ENCODE measurements at regions not wholly inside any gene's neighbourhood (a gene's known extent, or its start where the extent isn't known, plus 50 kb on each side); places are given as distances from the start of the nearest gene placed in this dataset.
"Not testable (repeated sequence)": the region's sequence is repeated elsewhere in the genome, so short reads cannot be mapped to it uniquely, and the experiment has no call there.

DNA sequence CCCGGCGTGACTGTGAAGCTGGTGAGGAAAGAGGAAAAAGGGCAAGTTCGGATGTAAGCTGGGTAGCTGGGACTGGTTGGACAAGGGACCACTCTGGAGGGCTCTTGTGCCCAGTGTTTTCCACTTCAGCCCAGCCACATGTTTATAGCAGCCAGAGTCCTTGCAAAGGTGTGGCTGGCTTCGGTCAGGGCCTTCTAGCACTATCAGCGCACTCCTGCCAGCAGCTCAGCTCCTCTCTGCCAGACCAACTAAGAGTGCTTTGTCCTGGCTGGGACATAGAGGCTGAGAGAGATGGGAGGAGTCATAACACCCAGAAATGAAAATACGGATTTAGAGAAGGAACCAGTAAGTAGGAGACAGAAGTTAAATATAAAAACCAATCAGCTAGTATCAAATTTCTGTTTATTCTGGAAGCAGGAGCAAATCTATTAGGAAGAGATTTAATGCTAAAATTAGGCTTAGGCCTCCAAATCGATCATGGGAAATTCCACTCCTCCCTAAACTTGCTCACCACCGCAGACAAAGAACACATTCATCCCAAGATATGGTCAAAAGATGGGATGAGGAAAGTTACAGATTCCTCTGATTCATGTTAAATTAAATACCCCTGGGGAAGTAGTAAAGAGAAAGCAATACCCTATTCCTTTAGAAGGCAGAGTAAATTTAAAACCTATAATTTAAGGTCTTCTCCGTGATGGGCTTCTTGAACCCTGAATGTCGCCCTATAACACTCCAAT, 135.0 kb downstream of the RALA start:
- DNase-seq: no peak

DNA sequence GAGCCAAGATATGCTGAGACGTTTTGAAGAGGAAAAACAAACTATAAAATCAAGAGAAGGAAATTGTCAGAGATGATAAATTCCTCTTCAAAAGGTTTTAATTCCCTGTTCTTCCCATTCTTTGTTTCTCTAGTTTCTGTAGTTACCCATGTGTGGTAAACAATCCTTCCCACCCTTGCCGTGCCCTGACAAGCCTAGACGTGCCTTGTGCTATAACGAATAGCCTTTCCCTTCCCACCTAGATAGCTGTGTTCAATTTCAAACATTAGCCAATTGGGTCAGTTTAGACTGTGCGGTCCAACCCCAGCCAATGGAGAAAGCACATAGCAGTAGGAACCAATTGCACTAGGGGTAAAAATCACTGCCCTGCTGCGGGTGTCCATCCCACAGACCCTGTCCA, 138.1 kb downstream of the RALA start:
- DNase-seq: no peak

DNA sequence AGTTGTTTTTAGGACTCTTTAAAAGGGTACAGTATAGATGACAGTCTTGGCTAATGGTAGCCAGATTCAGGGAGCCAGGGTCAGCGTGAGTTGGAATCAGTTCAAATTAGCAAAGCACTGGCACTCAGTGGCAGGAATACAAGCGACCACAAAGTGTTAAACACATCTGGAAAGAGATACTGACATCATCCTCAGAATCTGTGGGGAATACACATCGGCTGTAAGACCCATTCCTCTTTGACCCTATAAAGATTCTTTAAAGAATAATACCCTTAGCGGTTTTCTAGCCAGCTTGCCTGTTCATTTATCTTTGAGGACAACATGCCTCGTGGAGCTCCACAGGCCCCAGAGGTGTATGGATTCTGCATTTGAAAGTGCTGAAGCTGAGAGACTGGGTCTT, 139.1 kb downstream of the RALA start:
- DNase-seq: not testable (repeated sequence)

DNA sequence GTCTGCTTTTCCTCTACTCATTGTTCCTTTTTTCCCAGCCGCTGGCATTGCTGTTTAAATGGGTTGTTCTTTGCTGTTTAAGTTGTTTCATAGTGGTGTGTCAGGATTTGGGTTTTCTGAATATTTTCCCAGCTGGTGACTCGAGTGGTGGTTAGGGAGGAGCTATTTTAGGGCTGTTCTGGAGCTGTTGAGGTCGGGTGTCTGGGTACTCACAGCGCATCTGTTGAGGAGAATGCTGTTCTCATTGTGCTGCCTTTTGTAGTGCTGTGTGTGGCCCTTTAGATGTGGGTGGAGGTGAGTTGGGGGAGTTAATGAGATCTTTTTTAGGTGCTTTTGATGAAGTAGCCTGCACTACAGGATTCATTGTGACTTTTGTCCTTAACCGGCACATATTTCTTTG, 139.5 kb downstream of the RALA start:
- DNase-seq: not testable (repeated sequence)

DNA sequence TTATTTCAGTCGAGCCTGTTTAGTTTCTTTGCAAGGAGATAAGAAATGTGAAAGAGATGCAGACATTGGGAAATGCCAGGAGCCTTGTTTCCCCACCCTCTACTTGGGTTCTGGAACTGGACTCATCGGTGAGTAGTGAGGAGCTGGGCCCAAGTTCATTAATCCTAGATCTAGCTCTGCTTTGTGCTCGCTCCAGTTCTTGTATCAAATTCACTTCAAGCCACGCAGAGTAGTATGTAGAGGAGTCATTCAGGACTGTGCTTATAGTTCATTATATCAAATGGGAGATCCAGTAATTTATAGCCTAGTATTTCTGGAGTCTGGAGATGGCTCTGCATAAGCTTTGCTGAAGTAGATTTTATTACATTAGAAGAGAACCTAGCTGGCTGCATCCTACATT, 142.5 kb downstream of the RALA start:
- DNase-seq: not testable (repeated sequence)

DNA sequence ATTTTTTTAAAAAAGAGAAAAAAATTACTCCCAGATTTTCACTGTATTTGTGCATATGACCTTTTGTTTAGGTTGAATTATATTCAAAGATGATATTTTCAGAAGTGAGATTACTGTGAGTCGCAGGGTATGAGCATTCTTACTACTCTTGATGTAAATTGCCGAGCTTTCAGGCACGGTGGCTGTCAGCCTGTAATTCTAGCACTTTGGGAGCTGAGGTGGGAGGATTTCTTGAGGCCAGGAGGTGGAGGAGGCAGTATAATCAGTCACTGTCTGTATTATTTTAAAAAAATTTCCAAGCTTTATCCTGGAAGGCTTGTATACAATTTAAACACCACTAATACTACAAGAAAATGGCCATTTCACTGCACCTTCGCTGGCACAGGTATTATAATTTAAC, 145.1 kb downstream of the RALA start:
- DNase-seq: not testable (repeated sequence)

DNA sequence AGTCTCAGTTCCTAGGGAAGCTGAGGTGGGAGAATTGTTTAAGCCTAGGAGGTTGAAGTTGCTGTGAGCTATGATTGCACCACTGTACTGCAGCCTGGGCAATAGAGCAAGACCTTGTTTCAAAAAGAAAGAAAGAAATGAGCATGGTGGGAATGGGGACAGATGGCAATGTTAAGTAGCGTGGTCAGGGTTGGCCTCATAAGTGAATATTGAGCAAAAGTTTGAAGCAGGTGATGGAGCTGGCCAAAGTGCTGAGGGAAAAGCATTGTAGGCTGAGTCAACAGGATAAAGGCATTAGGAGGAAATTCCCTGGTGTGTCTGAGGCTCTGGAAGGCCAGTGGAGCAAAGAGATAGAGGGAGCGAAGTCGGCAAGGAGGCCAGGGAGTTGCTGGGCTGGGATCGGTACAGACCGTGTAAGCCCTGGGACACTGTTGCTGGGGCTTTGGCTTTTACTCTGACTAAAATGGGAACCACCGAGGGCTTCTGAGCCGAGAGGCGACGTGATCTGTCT, 151.0 kb downstream of the RALA start:
- not testable (repeated sequence) for DNase-seq

DNA sequence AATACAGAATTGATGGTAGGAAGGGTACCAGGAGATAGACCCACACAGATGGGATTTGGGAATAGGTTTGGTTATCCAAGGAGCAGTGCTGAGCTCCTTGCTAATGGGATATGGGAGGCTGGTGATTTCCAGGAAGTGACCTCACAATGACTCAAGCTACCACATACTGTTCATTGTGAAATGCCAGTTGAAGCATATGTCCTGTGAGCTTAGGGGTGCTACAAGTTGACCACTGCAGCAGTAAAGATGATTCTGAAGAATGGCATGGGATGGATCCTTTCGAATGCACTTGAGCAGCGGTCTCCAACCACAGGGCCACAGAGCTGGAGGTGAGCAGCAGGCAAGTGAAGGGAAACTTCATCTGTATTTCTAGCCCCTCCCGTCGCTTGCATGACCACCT, 158.2 kb downstream of the RALA start:
- DNase-seq: not testable (repeated sequence)

DNA sequence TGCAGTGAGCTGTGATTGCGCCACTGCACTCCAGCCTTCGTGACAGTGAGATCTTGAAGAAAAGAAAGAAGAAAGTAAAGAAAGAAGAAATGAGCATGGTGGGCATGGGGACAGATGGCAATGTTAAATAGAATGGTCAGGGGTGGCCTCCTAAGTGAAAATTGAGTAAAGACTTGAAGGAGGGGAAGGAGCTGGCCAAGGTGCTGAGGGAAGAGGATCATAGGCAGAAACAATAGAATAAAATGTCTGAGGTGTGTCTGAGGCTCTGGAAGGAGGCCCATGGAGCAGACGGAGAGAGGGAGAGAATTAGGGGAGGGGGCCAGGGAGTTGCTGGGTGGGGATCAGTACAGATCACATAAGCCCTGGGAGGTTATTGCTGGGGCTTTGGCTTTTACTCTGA, 163.1 kb downstream of the RALA start:
- not testable (repeated sequence) for DNase-seq

DNA sequence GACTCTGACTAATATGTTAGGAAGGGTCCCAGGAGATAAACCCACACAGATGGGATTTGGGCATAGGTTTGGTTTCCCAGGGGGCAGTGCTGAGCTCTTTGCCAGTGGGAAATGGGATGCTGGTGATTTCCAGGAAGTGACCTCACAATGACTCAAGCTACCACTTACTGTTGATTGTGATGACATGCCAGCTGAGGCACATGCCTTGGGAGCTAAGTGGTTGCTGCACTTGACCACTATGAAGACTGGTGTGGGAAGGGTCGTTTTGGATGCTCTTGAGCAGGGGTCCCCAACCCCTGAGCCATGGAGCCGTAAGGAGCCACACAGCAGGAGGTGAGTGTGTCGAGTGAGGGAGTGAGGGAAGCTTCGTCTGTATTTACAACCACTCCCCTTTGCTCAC, 159.0 kb upstream of the CDK13 start:
- not testable (repeated sequence) for DNase-seq

DNA sequence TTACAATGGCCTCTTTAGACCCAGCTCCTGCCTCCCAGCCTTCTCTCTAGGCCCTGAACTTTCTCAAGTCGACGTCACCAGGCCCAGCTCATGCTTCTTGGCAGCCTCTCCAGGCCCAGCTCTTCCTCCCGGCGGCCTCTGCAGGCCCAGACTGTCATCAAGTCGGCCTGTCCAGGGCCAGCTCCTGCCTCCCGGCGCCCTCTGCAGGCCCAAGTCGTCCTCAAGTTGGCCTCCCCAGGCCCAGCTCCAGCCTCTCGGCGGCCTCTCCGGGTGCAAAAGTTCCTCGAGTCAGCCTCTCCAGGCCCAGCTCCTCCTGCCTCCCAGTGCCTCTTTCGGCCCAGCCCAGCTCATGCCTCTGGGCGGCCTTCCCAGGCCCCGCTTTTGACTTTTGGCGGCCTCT, 158.1 kb upstream of the CDK13 start:
- not testable (repeated sequence) for DNase-seq

DNA sequence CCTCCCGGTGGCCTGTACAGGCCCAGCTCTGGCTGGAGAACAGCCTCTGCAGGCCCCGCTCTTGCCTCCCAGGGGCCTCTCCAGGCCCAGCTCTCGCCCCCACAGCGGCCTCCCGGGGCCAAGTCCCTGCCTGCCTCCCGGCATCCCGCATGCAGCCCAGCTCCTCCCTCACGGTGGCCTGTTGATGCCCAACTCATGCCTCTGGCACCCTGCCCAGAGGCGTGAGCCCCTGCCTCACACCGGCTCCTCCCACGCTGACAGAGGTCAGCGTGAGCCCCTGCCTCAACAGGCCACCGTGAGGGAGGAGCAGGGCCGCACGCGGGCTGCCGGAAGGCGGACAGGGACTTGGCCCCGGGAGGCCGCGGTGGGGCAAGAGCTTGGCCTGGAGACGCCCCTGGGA, 157.0 kb upstream of the CDK13 start:
- not testable (repeated sequence) for DNase-seq

DNA sequence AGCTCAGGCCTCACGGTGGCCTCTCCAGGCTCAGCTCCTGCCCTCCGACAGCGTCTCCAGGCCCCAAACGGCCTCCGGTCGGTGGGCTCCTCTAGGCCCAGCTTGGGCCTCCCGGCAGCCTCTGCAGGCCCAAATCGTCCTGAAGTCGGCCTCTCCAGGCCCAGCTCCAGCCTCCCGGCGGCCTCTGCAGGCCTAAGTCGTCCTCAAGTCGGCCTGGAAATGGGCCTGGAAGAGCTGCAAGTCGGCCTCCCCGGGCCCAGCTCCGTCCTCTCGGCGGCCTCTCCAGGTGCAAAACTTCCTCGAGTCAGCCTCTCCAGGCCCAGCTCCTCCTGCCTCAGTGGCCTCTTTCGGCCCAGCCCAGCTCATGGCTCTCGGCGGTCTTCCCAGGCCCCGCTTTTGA, 156.2 kb upstream of the CDK13 start:
- not testable (repeated sequence) for DNase-seq

DNA sequence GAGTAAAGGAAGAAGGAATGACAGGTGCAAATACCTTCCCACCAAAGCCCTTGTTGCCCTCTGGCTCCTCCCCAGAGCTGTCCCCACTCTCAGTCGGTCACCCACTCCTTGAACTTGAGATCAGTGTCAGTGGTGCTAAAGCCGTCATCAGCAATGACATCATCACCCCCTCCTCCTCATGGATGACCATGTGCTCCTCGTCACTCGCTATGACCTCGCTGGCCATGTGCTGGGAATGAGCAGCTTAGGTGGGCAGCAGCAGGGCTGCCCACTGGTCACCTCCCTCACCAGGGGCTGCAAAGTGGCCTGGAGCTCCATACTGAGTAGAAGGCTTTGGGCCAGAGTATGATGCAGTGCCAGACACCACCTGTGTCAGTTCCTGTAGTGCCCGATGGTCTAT, 153.1 kb upstream of the CDK13 start:
- not testable (repeated sequence) for DNase-seq

DNA sequence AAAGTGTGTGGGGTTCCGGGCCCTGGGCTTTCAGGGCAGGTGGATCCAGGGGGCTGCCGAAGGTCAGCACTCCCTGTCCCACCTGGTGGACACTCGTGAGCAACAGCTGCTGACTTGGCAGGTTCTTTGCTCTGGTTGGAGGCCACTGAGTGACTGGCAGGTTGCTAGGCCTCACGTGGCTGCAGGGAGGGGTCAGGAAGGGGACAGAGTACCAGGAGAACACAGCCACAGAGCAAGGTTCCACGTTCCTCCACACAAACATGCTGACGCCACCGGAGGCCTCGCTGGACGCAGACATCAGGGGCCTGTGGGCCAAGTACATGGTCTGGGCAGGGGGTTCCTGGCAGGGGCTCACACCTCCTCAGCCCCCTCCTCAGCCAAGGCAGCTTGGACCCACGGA, 152.0 kb upstream of the CDK13 start:
- DNase-seq: not testable (repeated sequence)

DNA sequence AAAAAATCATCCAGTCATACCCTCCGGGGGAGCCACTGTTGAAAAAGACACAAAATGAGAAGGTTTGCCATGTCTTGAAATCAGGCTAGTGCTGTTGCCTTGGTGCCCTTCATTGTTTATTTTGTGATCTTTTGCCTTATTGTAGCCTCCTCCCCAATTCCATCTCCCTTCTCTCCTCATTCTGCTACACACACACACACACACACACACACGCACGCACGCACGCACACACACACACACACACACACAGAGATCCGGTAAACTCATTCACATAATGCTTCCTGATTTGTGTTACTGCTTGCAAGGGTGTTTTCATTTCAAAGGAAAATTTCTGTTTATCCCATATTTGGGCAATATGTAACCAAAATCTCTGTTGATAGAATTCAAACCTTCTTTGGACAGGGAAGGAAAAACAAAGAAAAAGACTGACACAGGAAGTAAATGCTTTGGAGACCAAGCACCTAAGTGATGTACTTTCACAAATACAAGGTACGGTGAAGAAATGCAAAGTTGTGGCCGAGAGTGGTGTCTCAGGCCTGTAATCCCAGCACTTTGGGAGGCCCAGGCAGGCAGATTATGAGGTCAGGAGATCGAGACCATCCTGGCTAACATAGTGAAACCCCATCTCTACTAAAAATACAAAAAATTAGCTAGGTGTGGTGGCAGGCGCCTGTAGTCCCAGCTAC, 141.1 kb upstream of the CDK13 start:
- no peak for DNase-seq

DNA sequence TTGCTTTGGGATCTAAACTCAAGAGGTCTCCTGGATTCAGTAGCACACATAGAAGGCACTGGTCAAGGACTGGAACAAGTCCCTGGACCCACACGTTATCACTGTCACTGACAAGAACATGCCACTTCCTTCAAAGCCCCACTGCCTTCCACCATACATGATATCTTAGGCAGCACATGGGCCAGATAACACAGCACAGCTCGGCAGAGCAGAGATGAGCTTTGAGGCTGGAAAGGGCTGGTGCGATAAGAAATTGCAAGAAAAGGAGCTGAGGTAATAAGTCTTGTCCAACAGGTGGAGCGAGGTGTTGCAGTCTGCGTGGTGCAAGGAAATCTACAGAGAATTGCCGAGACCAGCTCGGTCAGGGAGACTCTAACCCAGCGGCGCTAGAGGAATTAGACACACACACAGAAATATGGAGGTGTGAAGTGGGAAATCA, 139.8 kb upstream of the CDK13 start:
- DNase-seq: no peak

DNA sequence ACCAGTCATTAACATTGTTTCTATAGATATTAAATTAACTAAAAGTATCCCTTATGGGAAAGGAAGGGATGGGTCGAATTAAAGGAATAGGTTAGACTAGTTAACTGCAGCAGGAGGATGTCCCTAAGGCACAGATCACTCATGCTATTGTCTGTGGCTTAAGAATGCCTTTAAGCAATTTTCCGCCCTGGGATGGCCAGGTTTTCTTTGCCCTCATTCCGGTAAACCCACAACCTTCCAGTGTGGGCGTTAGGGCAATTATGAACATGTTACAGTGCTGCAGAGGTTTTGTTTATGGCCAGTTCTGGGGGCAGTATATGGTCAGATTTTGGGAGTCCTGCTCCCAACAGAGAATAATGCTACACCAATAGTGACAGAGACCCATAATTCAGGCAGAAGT, 139.3 kb upstream of the CDK13 start:
- DNase-seq: no peak

DNA sequence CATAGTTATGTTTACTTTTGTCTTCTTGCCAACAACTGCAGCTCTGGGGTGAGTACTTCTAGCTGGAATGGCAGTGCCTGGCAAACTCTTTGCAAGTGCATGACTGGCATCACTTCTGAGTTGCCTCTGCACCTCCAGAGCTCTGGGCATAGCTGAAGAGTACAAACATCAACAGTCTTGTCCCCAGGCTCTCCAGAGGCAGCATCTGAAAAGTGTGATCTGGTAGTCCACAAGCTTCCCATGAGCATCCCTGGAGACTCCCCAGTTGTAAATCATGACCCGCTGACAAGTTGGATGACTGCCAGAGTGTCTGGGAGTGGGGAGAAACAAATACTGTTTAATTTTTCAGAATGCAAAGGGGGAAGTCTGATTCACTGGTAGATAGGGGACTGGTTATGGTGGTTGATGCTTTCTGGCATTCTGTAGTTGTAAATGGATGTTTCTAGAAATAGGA, 138.9 kb upstream of the CDK13 start:
- DNase-seq: no peak

DNA sequence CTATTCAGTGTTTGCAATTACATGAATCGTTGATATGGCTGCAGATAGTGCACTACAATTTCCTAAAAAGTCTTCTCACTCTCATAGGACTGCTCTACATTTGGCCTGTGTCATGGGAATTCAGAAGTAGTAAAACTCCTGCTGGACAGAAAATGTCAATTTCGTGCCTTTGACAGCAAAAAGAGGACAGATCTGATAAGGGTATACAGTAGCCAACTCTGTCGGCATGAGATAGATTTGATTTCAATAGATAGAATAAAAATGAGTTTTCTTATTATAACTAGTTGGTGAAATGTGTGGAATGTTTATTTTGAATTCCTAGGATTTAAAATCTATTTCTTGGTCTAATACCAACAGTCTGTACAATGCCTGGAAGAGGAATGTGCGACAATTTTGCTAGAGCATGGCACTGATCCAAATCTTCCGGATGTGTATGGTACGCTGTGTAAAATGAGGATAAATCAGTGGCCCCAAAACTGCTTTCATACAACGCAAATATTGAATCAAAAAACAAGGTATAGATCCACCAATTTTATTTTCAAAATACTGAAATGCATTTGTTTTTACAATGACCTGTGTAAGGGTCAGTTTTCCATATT, 133.5 kb upstream of the CDK13 start:
- no peak for DNase-seq

DNA sequence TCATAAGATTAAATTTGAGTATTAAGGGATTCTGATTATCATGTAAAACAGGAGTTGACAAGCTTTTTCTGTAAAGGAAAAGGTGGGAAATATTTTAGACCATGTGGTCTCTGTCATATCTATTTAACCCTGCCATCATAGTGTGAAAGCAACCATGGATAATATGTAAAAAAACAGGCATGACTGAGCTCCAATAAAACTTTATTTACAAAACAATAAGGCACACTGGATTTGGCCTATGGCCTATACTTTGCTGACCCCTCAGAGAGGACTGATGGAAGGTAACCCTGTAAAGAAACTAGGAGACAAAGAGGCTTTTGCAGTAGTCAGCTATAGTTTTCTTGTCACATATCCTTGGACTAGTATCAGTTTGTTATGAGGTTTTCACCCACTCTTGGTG, 130.5 kb upstream of the CDK13 start:
- no peak for DNase-seq

DNA sequence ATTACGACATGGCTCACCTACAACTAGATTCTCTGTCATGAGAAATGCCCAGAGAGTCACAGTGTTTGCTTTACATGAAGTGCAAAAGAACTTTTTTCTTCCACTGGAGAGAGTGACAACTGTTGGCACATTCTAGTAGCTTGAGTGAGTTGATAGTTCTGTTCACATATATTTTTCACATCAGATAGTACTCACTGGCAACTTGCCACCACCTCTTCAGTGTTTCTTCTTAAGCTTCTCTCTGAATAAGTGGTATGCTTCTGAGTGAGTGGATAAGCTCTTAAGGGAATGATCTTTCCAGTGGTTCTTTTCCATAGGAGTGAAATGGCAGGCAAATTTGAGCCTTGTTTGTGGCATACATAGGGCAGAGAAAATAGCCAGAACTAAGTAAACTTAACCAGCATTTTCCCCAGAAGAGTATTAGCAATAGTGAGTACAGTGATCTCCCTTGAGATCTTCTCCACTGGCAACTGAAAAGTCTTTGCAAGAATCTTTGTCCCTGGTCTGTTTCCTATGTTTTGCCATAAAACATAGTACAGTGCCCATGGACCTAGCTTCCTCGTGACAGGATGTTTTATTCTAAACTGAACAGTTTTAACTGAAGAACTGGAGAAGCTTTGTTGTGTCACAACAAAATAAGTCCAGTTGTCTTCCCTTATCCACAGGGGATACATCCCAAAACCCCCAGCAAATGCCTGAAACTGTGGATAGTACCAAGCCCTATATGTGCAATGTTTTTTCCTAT, 125.4 kb upstream of the CDK13 start:
- DNase-seq: no peak

DNA sequence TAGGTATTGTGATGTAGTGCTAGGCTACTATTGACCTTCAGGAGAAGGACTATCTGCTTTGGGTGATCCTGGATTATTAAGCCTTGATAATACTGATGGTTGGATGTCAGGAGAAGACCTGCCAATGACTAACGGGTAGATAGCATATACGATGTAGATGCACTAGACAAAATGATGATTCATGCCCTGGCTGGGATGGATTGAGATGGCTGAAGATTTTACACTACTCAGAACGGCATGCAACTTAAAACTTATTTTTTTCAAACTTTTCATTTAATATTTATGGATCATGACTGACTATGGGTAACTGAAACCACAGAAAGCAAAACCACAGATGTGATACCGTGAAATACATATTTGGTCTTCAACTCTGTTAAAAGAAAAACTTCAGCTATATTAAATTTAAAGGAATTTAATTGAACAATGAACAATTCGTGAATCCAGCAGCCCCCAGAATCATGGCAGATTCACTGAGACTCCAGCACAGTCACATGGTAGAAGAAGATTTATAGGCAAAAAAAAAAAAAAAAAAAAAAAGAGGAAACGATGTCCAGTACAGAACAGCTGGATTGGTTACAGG, 124.6 kb upstream of the CDK13 start:
- DNase-seq: no peak
